ENCODE measurements at regions not wholly inside any gene's neighbourhood (a gene's known extent, or its start where the extent isn't known, plus 50 kb on each side); places are given as distances from the start of the nearest gene placed in this dataset.
"Not testable (repeated sequence)": the region's sequence is repeated elsewhere in the genome, so short reads cannot be mapped to it uniquely, and the experiment has no call there.

- H3K27me3 Mint-ChIP-seq, H3K9me3 Mint-ChIP-seq, ATAC-seq, H3K27ac Mint-ChIP-seq, DNase-seq, H3K4me1 Mint-ChIP-seq, H3K4me3 Mint-ChIP-seq, H3K36me3 Mint-ChIP-seq: not testable (repeated sequence)
- POLR2A ChIA-PET, result interaction anchor here (0.7 kb wide), 1 partner anchor 12 kb away, joined by 3 read pairs; no protein-coding TSS in a partner anchor
Observed at GRCh38 chr18:1557711-1558110, 653.0 kb downstream of the ADCYAP1 start.

- Mint-ChIP-seq H3K4me1 (no peaks in the 10 kb centered on the region), H3K27ac (no peak overlapping the region), H3K27me3 (peaks cover 0 to 6% (median 0%) of the 10 kb centered on the region in 5 donors), H3K36me3 (no peaks in the 10 kb centered on the region), H3K9me3 (peaks cover 0 to 4% (median 0%) of the 10 kb centered on the region in 9 donors), H3K4me3 (no peak overlapping the region)
- DNase-seq, result no peak
- no peak for ATAC-seq
- POLR2A ChIA-PET, result no interaction called here
Observed at GRCh38 chr18:1559563-1559962, 654.9 kb downstream of the ADCYAP1 start.

- Mint-ChIP-seq H3K4me3 (no peak overlapping the region), H3K27me3 (peaks cover 0 to 14% (median 3%) of the 10 kb centered on the region in 5 donors), H3K9me3 (no peaks in the 10 kb centered on the region), H3K36me3 (no peaks in the 10 kb centered on the region), H3K27ac (no peak overlapping the region), H3K4me1 (no peaks in the 10 kb centered on the region)
- no peak for ATAC-seq
- POLR2A ChIA-PET, result no interaction called here
- no peak for DNase-seq
Observed at GRCh38 chr18:1564793-1565192, 660.1 kb downstream of the ADCYAP1 start.

GRCh38 chr18:1571206-1571605, 666.5 kb downstream of the ADCYAP1 start:
- ATAC-seq (no peak), DNase-seq (no peak)
- Mint-ChIP-seq H3K27me3 (peaks cover 0 to 3% (median 0%) of the 10 kb centered on the region in 5 donors), H3K27ac (no peak overlapping the region), H3K4me1 (no peaks in the 10 kb centered on the region), H3K9me3 (no peaks in the 10 kb centered on the region), H3K36me3 (no peaks in the 10 kb centered on the region), H3K4me3 (no peak overlapping the region)
- POLR2A ChIA-PET, result no interaction called here

GRCh38 chr18:1573732-1574131, 669.1 kb downstream of the ADCYAP1 start:
- POLR2A ChIA-PET, result no interaction called here
- Mint-ChIP-seq H3K4me1 (no peaks in the 10 kb centered on the region), H3K9me3 (no peaks in the 10 kb centered on the region), H3K27ac (no peak overlapping the region), H3K27me3 (peaks cover 0 to 3% (median 0%) of the 10 kb centered on the region in 5 donors), H3K4me3 (no peak overlapping the region), H3K36me3 (no peaks in the 10 kb centered on the region)
- DNase-seq (no peak), ATAC-seq (no peak)

GRCh38 chr18:1575084-1575483, 670.4 kb downstream of the ADCYAP1 start:
- H3K27me3 Mint-ChIP-seq, result peaks cover 0 to 8% (median 0%) of the 10 kb centered on the region in 5 donors
- H3K9me3 Mint-ChIP-seq, result no peaks in the 10 kb centered on the region
- H3K27ac Mint-ChIP-seq, result no peak overlapping the region
- no peak overlapping the region for H3K4me3 Mint-ChIP-seq
- ATAC-seq, result no peak
- peaks cover 0 to 4% (median 0%) of the 10 kb centered on the region in 4 donors for H3K4me1 Mint-ChIP-seq
- POLR2A ChIA-PET, result no interaction called here
- DNase-seq, result no peak
- no peaks in the 10 kb centered on the region for H3K36me3 Mint-ChIP-seq

GRCh38 chr18:1578505-1578904, 673.8 kb downstream of the ADCYAP1 start:
- no peak for ATAC-seq
- POLR2A ChIA-PET, result no interaction called here
- Mint-ChIP-seq H3K4me1 (peaks cover 0 to 4% (median 0%) of the 10 kb centered on the region in 4 donors), H3K9me3 (no peaks in the 10 kb centered on the region), H3K4me3 (no peak overlapping the region), H3K27ac (no peak overlapping the region), H3K27me3 (peaks cover 0 to 13% (median 6%) of the 10 kb centered on the region in 5 donors), H3K36me3 (no peaks in the 10 kb centered on the region)
- no peak for DNase-seq

- no peak for ATAC-seq
- no peaks in the 10 kb centered on the region for H3K36me3 Mint-ChIP-seq
- peaks cover 2 to 40% (median 11%) of the 10 kb centered on the region in 5 donors for H3K27me3 Mint-ChIP-seq
- H3K27ac Mint-ChIP-seq, result no peak overlapping the region
- no peaks in the 10 kb centered on the region for H3K9me3 Mint-ChIP-seq
- DNase-seq, result no peak
- POLR2A ChIA-PET, result no interaction called here
- peaks cover 0 to 4% (median 2%) of the 10 kb centered on the region in 4 donors for H3K4me1 Mint-ChIP-seq
- H3K4me3 Mint-ChIP-seq, result no peak overlapping the region
Observed at GRCh38 chr18:1581581-1581980, 676.9 kb downstream of the ADCYAP1 start.

GRCh38 chr18:1585881-1586488, 681.3 kb downstream of the ADCYAP1 start:
- Mint-ChIP-seq H3K36me3 (no peaks in the 10 kb centered on the region), H3K9me3 (no peaks in the 10 kb centered on the region), H3K27me3 (peaks cover 2 to 39% (median 6%) of the 10 kb centered on the region in 5 donors), H3K4me3 (no peak overlapping the region), H3K27ac (no peak overlapping the region), H3K4me1 (peaks cover 0 to 3% (median 0%) of the 10 kb centered on the region in 4 donors)
- POLR2A ChIA-PET, result no interaction called here
- DNase-seq (peak in 3 of 10 donors; percentile 4 to 13 (median 4)), ATAC-seq (no peak)

- H3K36me3 Mint-ChIP-seq, result no peaks in the 10 kb centered on the region
Observed at GRCh38 chr18:1593091-1593490, 688.4 kb downstream of the ADCYAP1 start.

GRCh38 chr18:1595195-1595594, 690.5 kb downstream of the ADCYAP1 start:
- Mint-ChIP-seq H3K27me3 (peaks cover 0 to 5% (median 3%) of the 10 kb centered on the region in 5 donors), H3K4me3 (no peak overlapping the region), H3K9me3 (no peaks in the 10 kb centered on the region), H3K27ac (no peak overlapping the region), H3K4me1 (no peaks in the 10 kb centered on the region), H3K36me3 (no peaks in the 10 kb centered on the region)
- no peak for ATAC-seq
- no peak for DNase-seq
- POLR2A ChIA-PET, result no interaction called here

More at GRCh38 chr18:1593091-1593490, 688.4 kb downstream of the ADCYAP1 start:
- Mint-ChIP-seq H3K4me1 (no peaks in the 10 kb centered on the region), H3K27me3 (peaks cover 0 to 5% (median 3%) of the 10 kb centered on the region in 5 donors), H3K27ac (no peak overlapping the region), H3K4me3 (no peak overlapping the region), H3K9me3 (no peaks in the 10 kb centered on the region)
- no peak for ATAC-seq
- DNase-seq, result no peak
- POLR2A ChIA-PET, result no interaction called here

GRCh38 chr18:1599196-1599595, 694.5 kb downstream of the ADCYAP1 start:
- DNase-seq (no peak), ATAC-seq (no peak)
- no peak overlapping the region for H3K4me3 Mint-ChIP-seq
- H3K27ac Mint-ChIP-seq, result no peak overlapping the region
- peaks cover 0 to 2% (median 0%) of the 10 kb centered on the region in 4 donors for H3K4me1 Mint-ChIP-seq
- POLR2A ChIA-PET, result no interaction called here
- peaks cover 0 to 3% (median 2%) of the 10 kb centered on the region in 5 donors for H3K27me3 Mint-ChIP-seq
- H3K36me3 Mint-ChIP-seq, result no peaks in the 10 kb centered on the region
- no peaks in the 10 kb centered on the region for H3K9me3 Mint-ChIP-seq

- H3K27ac Mint-ChIP-seq, result no peak overlapping the region
- H3K4me1 Mint-ChIP-seq, result peaks cover 0 to 2% (median 0%) of the 10 kb centered on the region in 4 donors
- DNase-seq (no peak), ATAC-seq (no peak)
- H3K4me3 Mint-ChIP-seq, result no peak overlapping the region
- POLR2A ChIA-PET, result no interaction called here
- H3K27me3 Mint-ChIP-seq, result peaks cover 0 to 10% (median 1%) of the 10 kb centered on the region in 5 donors
- no peaks in the 10 kb centered on the region for H3K9me3 Mint-ChIP-seq
- no peaks in the 10 kb centered on the region for H3K36me3 Mint-ChIP-seq
Observed at GRCh38 chr18:1604751-1605150, 700.1 kb downstream of the ADCYAP1 start.

- no peak overlapping the region for H3K27ac Mint-ChIP-seq
- H3K4me1 Mint-ChIP-seq, result no peaks in the 10 kb centered on the region
- POLR2A ChIA-PET, result no interaction called here
- peaks cover 0 to 5% (median 0%) of the 10 kb centered on the region in 5 donors for H3K27me3 Mint-ChIP-seq
- DNase-seq (no peak), ATAC-seq (no peak)
- H3K4me3 Mint-ChIP-seq, result no peak overlapping the region
- peaks cover 0 to 7% (median 0%) of the 10 kb centered on the region in 9 donors for H3K9me3 Mint-ChIP-seq
- no peaks in the 10 kb centered on the region for H3K36me3 Mint-ChIP-seq
Observed at GRCh38 chr18:1618364-1618763, 713.7 kb downstream of the ADCYAP1 start.
